ENCODE measurements at regions not wholly inside any gene's neighbourhood (a gene's known extent, or its start where the extent isn't known, plus 50 kb on each side); places are given as distances from the start of the nearest gene placed in this dataset.

- no peaks in the 10 kb centered on the region for H3K4me1 Mint-ChIP-seq (ENCODE audit: low read depth, unreplicated experiment)
- no peak for FAIRE-seq
These were observed 1574.4 kb upstream of the PRR20A start for GRCh38 chr13:55566334-55566733.

GRCh38 chr13:55566779-55567178 is 1573.9 kb upstream of the PRR20A start:
- Mint-ChIP-seq H3K27me3 (ENCODE audit: low read depth, unreplicated experiment) (no peaks in the 10 kb centered on the region), H3K4me3 (ENCODE audit: unreplicated experiment) (no peak overlapping the region), H3K27ac (ENCODE audit: unreplicated experiment) (no peak overlapping the region), H3K36me3 (ENCODE audit: low read depth, unreplicated experiment) (no peaks in the 10 kb centered on the region), H3K9me3 (ENCODE audit: unreplicated experiment) (no peaks in the 10 kb centered on the region), H3K4me1 (ENCODE audit: low read depth, unreplicated experiment) (no peaks in the 10 kb centered on the region)
- TF ChIP-seq CTCF (IDR thresholded peaks at IDR 0.05; ENCODE audit: insufficient read depth, low read depth, low read length), result no peak
- H3K4me3 ChIP-seq (ENCODE audit: insufficient read depth, low read depth, low read length), result no peak overlapping the region
- FAIRE-seq (no peak), DNase-seq (ENCODE audit: low read depth) (no peak)
- H3K79me2 ChIP-seq (ENCODE audit: insufficient read depth, low read length), result no peaks in the 10 kb centered on the region
- H3K27me3 ChIP-seq (ENCODE audit: insufficient read depth, low read length), result no peaks in the 10 kb centered on the region
- H3K9me3 ChIP-seq (ENCODE audit: insufficient read depth, low read depth, low read length), result no peaks in the 10 kb centered on the region
- no peak overlapping the region for H2AFZ ChIP-seq (ENCODE audit: low read depth, low read length)
- H3K27ac ChIP-seq (ENCODE audit: low read depth, low read length), result no peak overlapping the region
- no peaks in the 10 kb centered on the region for H4K20me1 ChIP-seq (ENCODE audit: insufficient read depth, low read length)
- no peaks in the 10 kb centered on the region for H3K36me3 ChIP-seq (ENCODE audit: insufficient read depth, low read length)
- H3K9ac ChIP-seq (ENCODE audit: low read length), result no peak overlapping the region
- no peak overlapping the region for H3K4me2 ChIP-seq (ENCODE audit: low read length)
- H3K4me1 ChIP-seq (ENCODE audit: insufficient read depth, low read length), result no peaks in the 10 kb centered on the region

More at GRCh38 chr13:55566334-55566733, 1574.4 kb upstream of the PRR20A start:
- Mint-ChIP-seq H3K27ac (ENCODE audit: unreplicated experiment) (no peak overlapping the region), H3K4me3 (ENCODE audit: unreplicated experiment) (no peak overlapping the region), H3K9me3 (ENCODE audit: unreplicated experiment) (no peaks in the 10 kb centered on the region), H3K27me3 (ENCODE audit: low read depth, unreplicated experiment) (no peaks in the 10 kb centered on the region), H3K36me3 (ENCODE audit: low read depth, unreplicated experiment) (no peaks in the 10 kb centered on the region)
- no peaks in the 10 kb centered on the region for H3K27me3 ChIP-seq (ENCODE audit: insufficient read depth, low read length)
- no peak overlapping the region for H3K4me3 ChIP-seq (ENCODE audit: insufficient read depth, low read depth, low read length)
- H3K27ac ChIP-seq (ENCODE audit: low read depth, low read length), result no peak overlapping the region
- no peaks in the 10 kb centered on the region for H3K4me1 ChIP-seq (ENCODE audit: insufficient read depth, low read length)
- H3K9me3 ChIP-seq (ENCODE audit: insufficient read depth, low read depth, low read length), result no peaks in the 10 kb centered on the region
- H4K20me1 ChIP-seq (ENCODE audit: insufficient read depth, low read length), result no peaks in the 10 kb centered on the region
- no peak overlapping the region for H3K4me2 ChIP-seq (ENCODE audit: low read length)
- TF ChIP-seq CTCF (IDR thresholded peaks at IDR 0.05; ENCODE audit: insufficient read depth, low read depth, low read length) (no peak), EZH2 (IDR thresholded peaks at IDR 0.05; ENCODE audit: insufficient read depth, low read length) (no peak)
- no peaks in the 10 kb centered on the region for H3K36me3 ChIP-seq (ENCODE audit: insufficient read depth, low read length)
- no peak for DNase-seq (ENCODE audit: low read depth)
- H2AFZ ChIP-seq (ENCODE audit: low read depth, low read length), result no peak overlapping the region
- no peaks in the 10 kb centered on the region for H3K79me2 ChIP-seq (ENCODE audit: insufficient read depth, low read length)
- H3K9ac ChIP-seq (ENCODE audit: low read length), result no peak overlapping the region

- H3K27me3 Mint-ChIP-seq (ENCODE audit: low read depth, unreplicated experiment), result no peaks in the 10 kb centered on the region
- Histone ChIP-seq H3K27me3 (ENCODE audit: insufficient read depth, low read length) (no peaks in the 10 kb centered on the region), H4K20me1 (ENCODE audit: insufficient read depth, low read length) (no peaks in the 10 kb centered on the region), H3K9ac (ENCODE audit: low read length) (no peak overlapping the region), H3K79me2 (ENCODE audit: insufficient read depth, low read length) (no peaks in the 10 kb centered on the region), H2AFZ (ENCODE audit: low read depth, low read length) (no peak overlapping the region), H3K36me3 (ENCODE audit: insufficient read depth, low read length) (no peaks in the 10 kb centered on the region), H3K9me3 (ENCODE audit: insufficient read depth, low read depth, low read length) (no peaks in the 10 kb centered on the region), H3K4me2 (ENCODE audit: low read length) (no peak overlapping the region), H3K4me1 (ENCODE audit: insufficient read depth, low read length) (no peaks in the 10 kb centered on the region), H3K27ac (ENCODE audit: low read depth, low read length) (no peak overlapping the region), H3K4me3 (ENCODE audit: insufficient read depth, low read depth, low read length) (no peak overlapping the region)
- TF ChIP-seq CTCF (IDR thresholded peaks at IDR 0.05; ENCODE audit: insufficient read depth, low read depth, low read length), result no peak
- no peak for TF ChIP-seq EZH2 (IDR thresholded peaks at IDR 0.05; ENCODE audit: insufficient read depth, low read length)
- DNase-seq (ENCODE audit: low read depth), result no peak
- FAIRE-seq, result no peak
- H3K4me1 Mint-ChIP-seq (ENCODE audit: low read depth, unreplicated experiment), result no peaks in the 10 kb centered on the region
- H3K27ac Mint-ChIP-seq (ENCODE audit: unreplicated experiment), result no peak overlapping the region
- H3K4me3 Mint-ChIP-seq (ENCODE audit: unreplicated experiment), result no peak overlapping the region
- H3K36me3 Mint-ChIP-seq (ENCODE audit: low read depth, unreplicated experiment), result no peaks in the 10 kb centered on the region
- H3K9me3 Mint-ChIP-seq (ENCODE audit: unreplicated experiment), result no peaks in the 10 kb centered on the region
These were observed 1572.7 kb upstream of the PRR20A start for GRCh38 chr13:55567721-55568625.

All from astrocyte (in vitro differentiated cells and primary cell).